ENCODE measurements at regions not wholly inside any gene's neighbourhood (a gene's known extent, or its start where the extent isn't known, plus 50 kb on each side); places are given as distances from the start of the nearest gene placed in this dataset.
"Not testable (repeated sequence)": the region's sequence is repeated elsewhere in the genome, so short reads cannot be mapped to it uniquely, and the experiment has no call there.

DNA sequence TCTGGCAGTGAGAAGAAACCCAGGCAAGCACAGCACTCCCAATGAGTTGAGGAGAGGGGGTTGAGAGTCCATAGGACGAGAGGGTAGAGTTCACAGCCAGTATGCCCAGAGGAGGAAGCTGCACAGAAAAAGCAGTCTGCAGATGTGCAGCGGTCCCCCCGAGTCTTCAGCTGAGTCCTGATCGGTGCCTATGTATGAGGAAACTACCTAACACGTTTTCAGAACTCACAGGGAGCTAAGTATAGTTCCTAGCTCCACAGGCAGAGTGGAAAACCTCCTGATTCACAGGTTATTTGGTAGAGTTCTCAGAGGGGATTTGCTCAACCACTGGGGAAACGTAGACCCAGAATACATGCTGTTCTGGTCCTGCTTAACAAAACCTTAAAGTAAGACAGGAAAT lies 271.3 kb upstream of the CNTNAP2 start:
- 58% methylated on average over 6 of the region's 6 CpGs for WGBS, 2 donors
- intact Hi-C loops (cut with DNase I; ENCODE audit: low total_unique reads) = no loop called here
- no peak overlapping the region for H3K4me3 ChIP-seq (ENCODE audit: low read depth, poor library complexity, severe bottlenecking)
- no peak for DNase-seq (ENCODE audit: low spot score in 2 of 2)
- TF ChIP-seq CTCF (IDR thresholded peaks at IDR 0.05) = no peak

DNA sequence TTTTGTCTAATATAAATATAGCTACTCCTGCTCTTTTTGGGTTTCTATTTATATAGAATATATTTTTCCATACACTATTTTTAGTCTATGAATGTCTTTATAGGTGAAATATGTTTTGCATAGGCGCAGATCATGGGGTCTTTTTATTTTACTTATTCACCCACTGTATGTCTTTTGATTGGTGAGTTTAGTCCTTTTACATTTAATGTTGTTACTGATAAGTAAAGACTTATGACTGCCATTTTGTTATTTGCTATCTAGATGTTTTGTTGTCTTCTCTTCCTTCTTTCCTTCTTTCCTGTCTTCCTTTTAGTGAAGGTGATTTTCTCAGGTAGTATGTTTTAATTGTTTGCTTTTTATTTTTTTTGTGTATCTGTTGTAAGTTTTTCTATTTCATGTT lies 276.8 kb upstream of the CNTNAP2 start:
- intact Hi-C loops (cut with DNase I; ENCODE audit: low total_unique reads) = no loop called here
- TF ChIP-seq POLR2A (IDR thresholded peaks at IDR 0.05) = no peak
- TF ChIP-seq CTCF (IDR thresholded peaks at IDR 0.05) = no peak
- WGBS, 2 donors = 88 to 95% methylated on average over 1 of the region's 1 CpG
- H3K4me3 ChIP-seq (ENCODE audit: low read depth, poor library complexity, severe bottlenecking) = no peak overlapping the region
- DNase-seq (ENCODE audit: low spot score in 2 of 2) = no peak

DNA sequence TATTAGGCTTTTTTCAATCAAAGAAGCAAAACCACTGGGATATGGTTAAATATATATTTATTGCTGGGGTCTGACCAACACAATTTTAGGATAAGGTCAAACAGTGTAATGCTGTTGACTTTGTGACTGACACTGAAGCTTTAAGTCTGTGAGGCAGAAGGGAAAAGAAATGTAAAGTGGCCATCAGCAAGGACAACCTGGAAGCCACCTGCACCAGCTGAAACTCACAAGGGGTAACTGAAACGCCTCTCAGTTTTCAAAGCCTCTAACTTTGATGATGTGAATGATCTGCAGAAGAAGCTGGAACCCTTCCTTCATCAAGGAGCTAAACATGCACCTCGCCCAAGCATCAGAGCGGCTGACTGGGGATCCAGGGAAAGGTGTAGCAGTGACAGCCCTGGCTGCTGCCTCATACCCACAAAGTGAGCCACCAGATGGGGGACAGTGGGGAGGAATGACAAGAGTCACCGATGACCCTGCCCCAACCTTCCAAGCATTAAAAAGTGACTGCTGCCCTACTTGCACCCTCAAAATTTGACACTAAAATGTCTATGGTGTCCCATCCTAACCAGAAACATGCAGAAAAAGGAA lies 284.9 kb upstream of the CNTNAP2 start:
- no peak for DNase-seq (ENCODE audit: low spot score in 2 of 2)
- 72 to 77% methylated on average over 4 of the region's 4 CpGs for WGBS, 2 donors
- intact Hi-C loops (cut with DNase I; ENCODE audit: low total_unique reads) = no loop called here

GRCh38 chr7:145817687-145818086 lies 298.9 kb upstream of the CNTNAP2 start:
- no peak for TF ChIP-seq POLR2A (IDR thresholded peaks at IDR 0.05)
- no peak for TF ChIP-seq CTCF (IDR thresholded peaks at IDR 0.05)
- WGBS, 2 donors = 89 to 92% methylated on average over 8 of the region's 8 CpGs
- intact Hi-C loops (cut with DNase I; ENCODE audit: low total_unique reads) = no loop called here
- H3K4me3 ChIP-seq (ENCODE audit: low read depth, poor library complexity, severe bottlenecking) = no peak overlapping the region
- DNase-seq (ENCODE audit: low spot score in 2 of 2) = no peak

More for the DNA sequence above, 284.9 kb upstream of the CNTNAP2 start:
- TF ChIP-seq CTCF (IDR thresholded peaks at IDR 0.05) (no peak), POLR2A (IDR thresholded peaks at IDR 0.05) (no peak)
- no peak overlapping the region for H3K4me3 ChIP-seq (ENCODE audit: low read depth, poor library complexity, severe bottlenecking)

DNA sequence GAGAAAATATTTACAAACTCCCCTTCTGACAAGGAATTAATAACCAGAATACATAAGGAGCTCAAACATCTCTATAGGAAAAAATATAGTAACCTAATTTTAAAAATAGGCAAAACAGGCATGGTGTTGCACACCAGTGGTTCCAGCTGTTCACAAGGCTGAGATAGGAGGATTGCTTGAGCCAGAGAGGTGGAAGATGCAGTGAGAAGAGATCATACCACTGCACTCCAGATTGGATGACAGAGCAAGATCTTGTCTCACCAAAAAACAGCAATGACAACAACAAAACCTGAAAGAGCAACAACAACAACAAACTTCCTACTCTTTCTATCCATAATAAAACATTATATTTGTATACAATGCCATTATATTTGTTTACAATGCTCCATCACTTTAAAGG lies 304.4 kb upstream of the CNTNAP2 start:
- no peak for DNase-seq (ENCODE audit: low spot score in 2 of 2)
- TF ChIP-seq CTCF (IDR thresholded peaks at IDR 0.05) = no peak
- no peak for TF ChIP-seq POLR2A (IDR thresholded peaks at IDR 0.05)
- H3K4me3 ChIP-seq (ENCODE audit: low read depth, poor library complexity, severe bottlenecking) = no peak overlapping the region
- intact Hi-C loops (cut with DNase I; ENCODE audit: low total_unique reads) = no loop called here

DNA sequence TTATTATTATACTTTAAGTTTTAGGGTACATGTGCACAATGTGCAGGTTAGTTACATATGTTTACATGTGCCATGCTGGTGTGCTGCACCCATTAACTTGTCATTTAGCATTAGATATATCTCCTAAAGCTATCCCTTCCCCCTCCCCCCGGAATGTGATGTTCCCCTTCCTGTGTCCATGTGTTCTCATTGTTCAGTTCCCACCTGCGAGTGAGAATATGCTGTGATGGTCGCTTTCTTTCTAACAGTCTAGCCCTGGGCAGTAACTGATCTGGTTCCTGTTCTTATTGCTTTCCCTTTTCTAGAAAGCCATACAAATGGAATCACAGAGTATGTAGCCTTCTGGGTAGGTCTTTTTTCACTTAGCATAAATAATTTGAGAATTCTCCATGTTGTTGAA lies 311.1 kb upstream of the CNTNAP2 start:
- intact Hi-C loops (cut with DNase I; ENCODE audit: low total_unique reads) = not testable (repeated sequence)

More for the DNA sequence above, 311.1 kb upstream of the CNTNAP2 start:
- not testable (repeated sequence) for H3K4me3 ChIP-seq (ENCODE audit: low read depth, poor library complexity, severe bottlenecking); DNase-seq (ENCODE audit: low spot score in 2 of 2)
- 46 to 54% methylated on average over 3 of the region's 3 CpGs for WGBS, 2 donors
